GM12891 (cell line): ENCODE measurements at regions not wholly inside any gene's neighbourhood (a gene's known extent, or its start where the extent isn't known, plus 50 kb on each side); places are given as distances from the start of the nearest gene placed in this dataset.

Experiments used
- POLR2A ChIP-seq: IDR thresholded peaks from 2 replicates; pipeline ENCODE4 v1.6.1; 2011; ENCODE audit warnings: low read depth, low read length, control low read depth
- POLR2AphosphoS5 ChIP-seq: IDR thresholded peaks from 2 replicates; pipeline ENCODE4 v1.6.1; 2011; ENCODE audit warnings: low read depth, low read length, control low read depth
- TAF1 ChIP-seq: IDR thresholded peaks from 2 replicates; pipeline ENCODE4 v1.6.1; 2011; ENCODE audit warnings: low read depth, low read length, control low read depth

- no peak for TF ChIP-seq POLR2A
- no peak for TF ChIP-seq POLR2AphosphoS5
- TF ChIP-seq TAF1: no peak
Observed at GRCh38 chr5:93874491-93874890, 133.1 kb upstream of the POU5F2 start.
